IMR-90 (cell line): ENCODE measurements at regions not wholly inside any gene's neighbourhood (a gene's known extent, or its start where the extent isn't known, plus 50 kb on each side); places are given as distances from the start of the nearest gene placed in this dataset.

Source experiments
- ATAC-seq: fragments of 200-7000 bp; cut with Tn5 transposase; 2 replicates; pipeline ENCODE4 v1.9.1; 2020; ENCODE audit warnings: low read depth, mild to moderate bottlenecking, moderate library complexity
- BruUV-seq: library from RNA; stranded (reverse); fragments of 400-500 nt; replicated peaks from 2 replicates; lab custom pipeline; 2021; lab: Mats Ljungman, UMichigan
- CTCF ChIA-PET: fragments of 300-600 bp; formaldehyde crosslinking; extraction: SDS; loops from one replicate; lab custom pipeline; 2021; ENCODE audit warnings: antibody characterized with exemption; lab: Yijun Ruan, JAX
- POLR2A ChIA-PET: fragments of 300-600 bp; sonication (Branson Sonifier 250); formaldehyde crosslinking; loops from one replicate; lab custom pipeline; 2022; ENCODE audit warnings: antibody characterized with exemption; ENCODE audit not compliant: unreplicated experiment; lab: Charles Lee
- DNase-seq: peaks from one replicate; pipeline ENCODE4 v3.0.0; 2013
- H2AFZ ChIP-seq: replicated peaks from 2 replicates; pipeline ENCODE3; 2013; ENCODE audit warnings: low read length, mild to moderate bottlenecking; ENCODE audit not compliant: poor library complexity
- H2AK5ac ChIP-seq: 2 replicates; pipeline ENCODE4 v1.6.1; 2013; ENCODE audit warnings: low read depth, low read length, inconsistent platforms
- H2AK9ac ChIP-seq: replicated peaks from 2 replicates; pipeline ENCODE3; 2013; ENCODE audit warnings: mild to moderate bottlenecking, low read depth, low read length, moderate library complexity; ENCODE audit not compliant: poor library complexity
- H2BK120ac ChIP-seq: 2 replicates; pipeline ENCODE4 v1.6.1; 2013; ENCODE audit warnings: low read depth, low read length, inconsistent platforms
- H2BK15ac ChIP-seq: 3 replicates; pipeline ENCODE4 v1.6.1; 2013; ENCODE audit warnings: low read depth, low read length, inconsistent platforms
- H2BK20ac ChIP-seq: 2 replicates; pipeline ENCODE4 v1.6.1; 2013; ENCODE audit warnings: low read depth, mild to moderate bottlenecking, inconsistent platforms, low read length, moderate library complexity
- H2BK5ac ChIP-seq: 2 replicates; pipeline ENCODE4 v1.6.1; 2013; ENCODE audit warnings: mild to moderate bottlenecking, low read depth, low read length, inconsistent platforms; ENCODE audit not compliant: poor library complexity, severe bottlenecking
- H3K14ac ChIP-seq: replicated peaks from 2 replicates; pipeline ENCODE4 v1.6.1; 2013; ENCODE audit warnings: low read depth, low read length, inconsistent platforms
- H3K18ac ChIP-seq: 2 replicates; pipeline ENCODE4 v1.6.1; 2013; ENCODE audit warnings: low read depth, low read length, control low read depth
- H3K23ac ChIP-seq: 2 replicates; pipeline ENCODE4 v1.6.1; 2013; ENCODE audit warnings: low read depth, low read length, inconsistent platforms
- H3K27ac ChIP-seq: 2 replicates; pipeline ENCODE4 v1.5.1; 2013; ENCODE audit warnings: mild to moderate bottlenecking, control low read depth, low read length; ENCODE audit not compliant: insufficient read depth
- H3K27me3 ChIP-seq: 2 replicates; pipeline ENCODE4 v1.6.1; 2013; ENCODE audit warnings: low read length; ENCODE audit not compliant: control insufficient read depth, insufficient read depth
- H3K36me3 ChIP-seq: 2 replicates; pipeline ENCODE4 v1.6.1; 2013; ENCODE audit warnings: low read length, mixed read lengths; ENCODE audit not compliant: control insufficient read depth, insufficient read depth
- H3K4ac ChIP-seq: 2 replicates; pipeline ENCODE4 v1.6.1; 2013; ENCODE audit warnings: low read depth, low read length, inconsistent platforms
- H3K4me1 ChIP-seq: 2 replicates; pipeline ENCODE4 v1.6.1; 2013; ENCODE audit warnings: low read length, mixed read lengths; ENCODE audit not compliant: control insufficient read depth, insufficient read depth
- H3K4me2 ChIP-seq: 2 replicates; pipeline ENCODE4 v1.6.1; 2013; ENCODE audit warnings: low read depth, mild to moderate bottlenecking, control low read depth, low read length, moderate library complexity
- H3K4me3 ChIP-seq: 2 replicates; pipeline ENCODE4 v1.5.1; 2013; ENCODE audit warnings: low read depth, mild to moderate bottlenecking, control low read depth, low read length, moderate library complexity; ENCODE audit not compliant: insufficient read depth
- H3K56ac ChIP-seq: 2 replicates; pipeline ENCODE4 v1.6.1; 2013; ENCODE audit warnings: low read length, inconsistent platforms; ENCODE audit not compliant: insufficient read depth; ENCODE audit errors: extremely low read depth
- H3K79me1 ChIP-seq, 2 experiments: 2 replicates each; pipeline ENCODE4 v1.6.1; 2013; ENCODE audit warnings: low read length in 2 of 2, inconsistent platforms in 1 of 2, low read depth in 1 of 2
- H3K9ac ChIP-seq: 2 replicates; pipeline ENCODE4 v1.6.1; 2013; ENCODE audit warnings: low read depth, low read length, control low read depth
- H3K9me1 ChIP-seq: 2 replicates; pipeline ENCODE4 v1.6.1; 2013; ENCODE audit warnings: low read length, inconsistent platforms; ENCODE audit not compliant: insufficient read depth
- H3K9me3 ChIP-seq: 2 replicates; pipeline ENCODE4 v1.6.1; 2013; ENCODE audit warnings: low read length; ENCODE audit not compliant: control insufficient read depth, insufficient read depth
- H4K20me1 ChIP-seq: 2 replicates; pipeline ENCODE4 v1.6.1; 2013; ENCODE audit warnings: low read length, inconsistent platforms; ENCODE audit not compliant: insufficient read depth
- H4K5ac ChIP-seq: 2 replicates; pipeline ENCODE4 v1.6.1; 2013; ENCODE audit warnings: mild to moderate bottlenecking, low read depth, low read length, control low read depth
- H4K8ac ChIP-seq, 2 experiments: 2 replicates each; pipeline ENCODE4 v1.6.1; 2013; ENCODE audit warnings: low read depth in 2 of 2, low read length in 2 of 2, control low read depth in 1 of 2, inconsistent platforms in 1 of 2
- H4K91ac ChIP-seq: 2 replicates; pipeline ENCODE4 v1.6.1; 2013; ENCODE audit warnings: low read depth, low read length, inconsistent platforms; ENCODE audit not compliant: insufficient read depth
- CHD1 ChIP-seq: IDR thresholded peaks from 2 replicates; pipeline ENCODE4 v1.6.1; 2012; ENCODE audit warnings: low read depth, low read length, improper control_type of control experiment
- ELK1 ChIP-seq: fragments of 150-350 bp; IDR thresholded peaks from 2 replicates; pipeline ENCODE4 v1.6.1; 2016; ENCODE audit warnings: low read depth, mild to moderate bottlenecking, low read length, moderate library complexity, borderline replicate concordance
- MXI1 ChIP-seq: IDR thresholded peaks from 2 replicates; pipeline ENCODE4 v1.6.1; 2012; ENCODE audit warnings: low read depth, mild to moderate bottlenecking, low read length, moderate library complexity, borderline replicate concordance
- WGBS, 2 experiments: methylation state at CpG; one replicate each; pipeline versions ENCODE4 v1.1.5 to v1.1.7; 2013; ENCODE audit warnings: missing lambda C conversion rate in 2 of 2; ENCODE audit not compliant: insufficient read length in 1 of 2; ENCODE audit errors: extremely low coverage in 2 of 2; 5-methylcytosine and 5-hydroxymethylcytosine counted together
- dilution Hi-C: fragments of 300-500 bp; cut with HindIII; formaldehyde crosslinking; loops from one replicate; pipeline ENCODE4 v1.14.3; 2018; ENCODE audit warnings: low sequenced_read_pairs; ENCODE audit not compliant: unreplicated experiment
- in situ Hi-C: fragments of 300-500 bp; cut with MboI; formaldehyde crosslinking; loops from 3 replicates; pipeline ENCODE4 v1.14.3; 2019; ENCODE audit warnings: low sequenced_read_pairs, inconsistent platforms, mixed read lengths
- intact Hi-C: fragments of 100-400 bp; cut with micrococcal nuclease; formaldehyde crosslinking; loops from 2 replicates; pipeline ENCODE4 v1.10.0; 2022
- TF ChIP-seq, protein P1 (sequence below): conservative IDR thresholded peaks from 2 replicates; pipeline ENCODE4 v1.5.1; 2012; ENCODE audit warnings: mild to moderate bottlenecking, low read depth, low read length, improper control_type of control experiment

DNA sequence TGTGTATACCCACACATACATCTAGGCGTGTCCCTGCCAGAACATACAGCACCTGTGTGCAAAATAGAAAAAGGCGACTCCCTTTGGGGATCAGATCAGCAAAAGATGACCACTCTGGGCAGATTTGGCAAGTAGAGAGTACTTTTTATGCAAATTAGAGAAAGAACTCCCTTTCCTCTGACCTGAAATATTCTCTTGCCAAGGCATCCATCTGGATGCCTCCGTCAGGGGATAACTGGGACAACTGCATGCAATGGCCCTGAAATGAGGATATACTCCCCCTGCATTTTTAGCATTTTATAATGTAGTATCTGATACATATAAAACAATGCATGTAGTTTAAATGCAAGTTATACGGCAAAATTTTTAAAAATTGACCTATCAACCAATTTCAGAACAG is 247.7 kb downstream of the ICOS start:
- Histone ChIP-seq H3K9ac (no peak overlapping the region), H3K36me3 (no peaks in the 10 kb centered on the region), H2AK5ac (no peak overlapping the region), H4K20me1 (no peaks in the 10 kb centered on the region), H3K9me1 (no peaks in the 10 kb centered on the region), H3K79me1 (no peaks in the 10 kb centered on the region), H3K9me3 (no peaks in the 10 kb centered on the region), H3K14ac (no peak overlapping the region), H4K8ac (no peak overlapping the region), H3K4me2 (no peak overlapping the region), H3K23ac (no peak overlapping the region), H3K4me3 (no peak overlapping the region), H3K56ac (no peak overlapping the region), H2AK9ac (no peak overlapping the region), H3K18ac (no peak overlapping the region), H2BK20ac (no peak overlapping the region), H3K4me1 (no peaks in the 10 kb centered on the region), H3K27ac (no peak overlapping the region), H2BK15ac (no peak overlapping the region), H4K5ac (no peak overlapping the region), H3K27me3 (peaks cover 6% of the 10 kb centered on the region; the same call in 1 of the 2 replicates), H2AFZ (no peak overlapping the region), H2BK120ac (no peak overlapping the region), H2BK5ac (no peak overlapping the region), H4K91ac (no peak overlapping the region), H3K4ac (no peak overlapping the region)
- DNase-seq (no peak), ATAC-seq (no peak)
- intact Hi-C loops = no loop called here
- ChIA-PET CTCF (no interaction called here), POLR2A (no interaction called here)
- dilution Hi-C loops = no loop called here
- no CpG with 5 or more reads among the region's 4 CpGs for WGBS, 2 experiments
- in situ Hi-C loops = no loop called here
- no TSS peak for BruUV-seq
- no peak for TF ChIP-seq CHD1
- TF ChIP-seq MXI1 = no peak
- TF ChIP-seq, protein P1, sequence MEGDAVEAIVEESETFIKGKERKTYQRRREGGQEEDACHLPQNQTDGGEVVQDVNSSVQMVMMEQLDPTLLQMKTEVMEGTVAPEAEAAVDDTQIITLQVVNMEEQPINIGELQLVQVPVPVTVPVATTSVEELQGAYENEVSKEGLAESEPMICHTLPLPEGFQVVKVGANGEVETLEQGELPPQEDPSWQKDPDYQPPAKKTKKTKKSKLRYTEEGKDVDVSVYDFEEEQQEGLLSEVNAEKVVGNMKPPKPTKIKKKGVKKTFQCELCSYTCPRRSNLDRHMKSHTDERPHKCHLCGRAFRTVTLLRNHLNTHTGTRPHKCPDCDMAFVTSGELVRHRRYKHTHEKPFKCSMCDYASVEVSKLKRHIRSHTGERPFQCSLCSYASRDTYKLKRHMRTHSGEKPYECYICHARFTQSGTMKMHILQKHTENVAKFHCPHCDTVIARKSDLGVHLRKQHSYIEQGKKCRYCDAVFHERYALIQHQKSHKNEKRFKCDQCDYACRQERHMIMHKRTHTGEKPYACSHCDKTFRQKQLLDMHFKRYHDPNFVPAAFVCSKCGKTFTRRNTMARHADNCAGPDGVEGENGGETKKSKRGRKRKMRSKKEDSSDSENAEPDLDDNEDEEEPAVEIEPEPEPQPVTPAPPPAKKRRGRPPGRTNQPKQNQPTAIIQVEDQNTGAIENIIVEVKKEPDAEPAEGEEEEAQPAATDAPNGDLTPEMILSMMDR = no peak
- no peak for TF ChIP-seq ELK1
